Ovary (tissue), 3 donors: ENCODE measurements at regions not wholly inside any gene's neighbourhood (a gene's known extent, or its start where the extent isn't known, plus 50 kb on each side); places are given as distances from the start of the nearest gene placed in this dataset.

ENCODE experiments used
- CTCF ChIP-seq, 3 donors: fragments of 450-650 bp in 2 of 3; fragments of 200-600 bp in 1 of 3; IDR thresholded peaks; one replicate each; pipeline versions ENCODE4 v1.5.1 to v1.8.0; 2016 to 2022; ENCODE audit warnings: antibody characterized with exemption in 3 of 3, mild to moderate bottlenecking in 1 of 3
- POLR2A ChIP-seq: fragments of 450-650 bp; IDR thresholded peaks from one replicate; pipeline ENCODE4 v1.6.1; 2017; ENCODE audit warnings: antibody characterized with exemption, mild to moderate bottlenecking, moderate library complexity
- donor health status: DM: no; HTN: no; CAD: no.

GRCh38 chr10:43803791-43804190 lies 155.1 kb upstream of the ZNF32 start:
- TF ChIP-seq CTCF (IDR thresholded peaks at IDR 0.05) (no peak), POLR2A (no peak)
